ENCODE measurements at regions not wholly inside any gene's neighbourhood (a gene's known extent, or its start where the extent isn't known, plus 50 kb on each side); places are given as distances from the start of the nearest gene placed in this dataset.

GRCh38 chr12:18805516-18806248, 67.8 kb downstream of the CAPZA3 start:
- DNase-seq (no peak), ATAC-seq (no peak)
- H3K4me1 Mint-ChIP-seq (ENCODE audit: low read depth), result no peaks in the 10 kb centered on the region
- no peak for TF ChIP-seq CTCF (IDR thresholded peaks at IDR 0.05)
- no peaks in the 10 kb centered on the region for H3K27me3 Mint-ChIP-seq
- no peak overlapping the region for H3K27ac Mint-ChIP-seq
- intact Hi-C loops (cut with micrococcal nuclease), result no loop called here
- H3K36me3 Mint-ChIP-seq (ENCODE audit: low read depth), result no peaks in the 10 kb centered on the region
- H3K9me3 Mint-ChIP-seq, result no peaks in the 10 kb centered on the region
- no peak overlapping the region for H3K4me3 Mint-ChIP-seq
- POLR2A ChIA-PET, result no interaction called here
- CTCF ChIA-PET, result no interaction called here

- no peak overlapping the region for H3K27ac Mint-ChIP-seq
- no peaks in the 10 kb centered on the region for H3K27me3 Mint-ChIP-seq
- no peak for TF ChIP-seq CTCF (IDR thresholded peaks at IDR 0.05)
- no peaks in the 10 kb centered on the region for H3K9me3 Mint-ChIP-seq
- no peak overlapping the region for H3K4me3 Mint-ChIP-seq
- CTCF ChIA-PET, result no interaction called here
- H3K36me3 Mint-ChIP-seq (ENCODE audit: low read depth), result no peaks in the 10 kb centered on the region
- no peaks in the 10 kb centered on the region for H3K4me1 Mint-ChIP-seq (ENCODE audit: low read depth)
- POLR2A ChIA-PET, result no interaction called here
- intact Hi-C loops (cut with micrococcal nuclease), result no loop called here
- DNase-seq, result no peak
- no peak for ATAC-seq
Measured at GRCh38 chr12:18807714-18808113, 69.8 kb downstream of the CAPZA3 start.

- intact Hi-C loops (cut with micrococcal nuclease), result no loop called here
- Mint-ChIP-seq H3K4me1 (ENCODE audit: low read depth) (no peaks in the 10 kb centered on the region), H3K27me3 (no peaks in the 10 kb centered on the region), H3K9me3 (no peaks in the 10 kb centered on the region), H3K4me3 (no peak overlapping the region), H3K36me3 (ENCODE audit: low read depth) (no peaks in the 10 kb centered on the region), H3K27ac (no peak overlapping the region)
- CTCF ChIA-PET, result no interaction called here
- DNase-seq, result no peak
- POLR2A ChIA-PET, result no interaction called here
- no peak for TF ChIP-seq CTCF (IDR thresholded peaks at IDR 0.05)
- no peak for ATAC-seq
Measured at GRCh38 chr12:18808221-18808620, 70.3 kb downstream of the CAPZA3 start.

- CTCF ChIA-PET, result no interaction called here
- no peak overlapping the region for H3K27ac Mint-ChIP-seq
- no peaks in the 10 kb centered on the region for H3K36me3 Mint-ChIP-seq (ENCODE audit: low read depth)
- H3K9me3 Mint-ChIP-seq, result no peaks in the 10 kb centered on the region
- H3K4me3 Mint-ChIP-seq, result no peak overlapping the region
- no peak for DNase-seq
- no peaks in the 10 kb centered on the region for H3K4me1 Mint-ChIP-seq (ENCODE audit: low read depth)
- TF ChIP-seq CTCF (IDR thresholded peaks at IDR 0.05), result no peak
- POLR2A ChIA-PET, result no interaction called here
- intact Hi-C loops (cut with micrococcal nuclease), result no loop called here
- H3K27me3 Mint-ChIP-seq, result no peaks in the 10 kb centered on the region
- no peak for ATAC-seq
Measured at GRCh38 chr12:18810537-18811253, 72.8 kb downstream of the CAPZA3 start.

GRCh38 chr12:18811273-18811672, 73.4 kb downstream of the CAPZA3 start:
- CTCF ChIA-PET, result no interaction called here
- no peak for DNase-seq
- POLR2A ChIA-PET, result no interaction called here
- Mint-ChIP-seq H3K27ac (no peak overlapping the region), H3K4me3 (no peak overlapping the region), H3K36me3 (ENCODE audit: low read depth) (no peaks in the 10 kb centered on the region), H3K4me1 (ENCODE audit: low read depth) (no peaks in the 10 kb centered on the region), H3K27me3 (no peaks in the 10 kb centered on the region), H3K9me3 (no peaks in the 10 kb centered on the region)
- no peak for ATAC-seq
- intact Hi-C loops (cut with micrococcal nuclease), result no loop called here
- TF ChIP-seq CTCF (IDR thresholded peaks at IDR 0.05), result no peak

Measured in activated CD8-positive, alpha-beta T cell treated with anti-CD3 and anti-CD28 coated beads for 36 hours (primary cell).